ENCODE measurements at regions not wholly inside any gene's neighbourhood (a gene's known extent, or its start where the extent isn't known, plus 50 kb on each side); places are given as distances from the start of the nearest gene placed in this dataset.
"Not testable (repeated sequence)": the region's sequence is repeated elsewhere in the genome, so short reads cannot be mapped to it uniquely, and the experiment has no call there.

DNA sequence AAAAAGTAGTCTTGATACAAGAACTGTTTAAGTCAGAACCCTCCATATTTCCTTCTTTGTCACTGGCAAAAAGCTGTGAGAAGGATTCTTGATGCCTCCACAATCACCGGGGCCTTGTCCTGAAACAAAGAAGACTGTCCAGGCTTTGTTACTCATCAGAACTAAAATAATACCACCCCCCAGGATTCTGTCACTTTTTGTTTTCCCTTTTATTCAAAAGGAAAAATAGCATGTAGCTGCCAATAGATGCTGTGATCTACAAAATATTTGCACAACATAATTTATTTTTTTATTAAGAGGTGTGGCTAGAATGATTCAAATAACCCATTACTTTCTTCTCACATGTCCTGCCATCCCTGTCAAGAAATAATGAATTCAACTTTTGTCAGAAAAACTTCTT is 173.7 kb downstream of the LYPLAL1 start:
- no peak for DNase-seq

DNA sequence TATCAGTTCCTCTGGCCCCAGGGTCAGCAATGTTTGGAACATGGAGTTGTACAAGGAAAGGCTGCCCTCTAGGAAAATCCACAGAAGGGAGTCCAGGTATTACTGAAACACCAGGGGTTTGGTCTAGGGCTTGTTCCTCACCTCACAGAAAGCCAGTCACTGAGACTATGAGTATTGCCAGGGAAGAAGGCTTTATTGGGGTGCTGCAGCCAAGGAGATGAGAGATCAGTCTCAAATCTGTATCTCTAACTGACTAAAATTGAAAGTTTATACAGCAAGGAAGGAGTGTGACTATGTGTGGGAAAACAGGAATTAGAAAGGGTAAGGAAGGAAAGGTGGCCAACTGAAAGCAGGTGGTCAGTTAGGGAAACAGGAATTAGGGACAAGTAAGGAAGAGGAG is 172.3 kb downstream of the LYPLAL1 start:
- DNase-seq: no peak

DNA sequence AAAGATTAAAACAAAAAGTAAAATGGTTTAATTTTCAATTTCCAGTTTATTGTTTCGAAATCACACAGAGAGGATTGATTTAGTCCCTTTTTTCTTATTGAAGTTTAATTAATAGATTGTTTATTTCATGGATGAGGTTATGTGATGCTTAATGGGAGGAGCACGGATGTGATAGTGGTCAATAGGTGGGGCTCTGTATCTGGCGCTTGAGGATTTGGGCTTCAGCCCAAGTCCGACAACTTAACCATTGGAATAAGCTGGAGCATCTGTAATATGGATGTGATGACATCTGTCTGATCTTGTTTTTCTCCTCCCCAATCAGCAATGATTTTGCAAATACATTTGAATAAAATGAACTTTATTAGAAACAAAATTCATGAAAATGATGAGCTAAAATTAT is 169.2 kb downstream of the LYPLAL1 start:
- no peak for DNase-seq

DNA sequence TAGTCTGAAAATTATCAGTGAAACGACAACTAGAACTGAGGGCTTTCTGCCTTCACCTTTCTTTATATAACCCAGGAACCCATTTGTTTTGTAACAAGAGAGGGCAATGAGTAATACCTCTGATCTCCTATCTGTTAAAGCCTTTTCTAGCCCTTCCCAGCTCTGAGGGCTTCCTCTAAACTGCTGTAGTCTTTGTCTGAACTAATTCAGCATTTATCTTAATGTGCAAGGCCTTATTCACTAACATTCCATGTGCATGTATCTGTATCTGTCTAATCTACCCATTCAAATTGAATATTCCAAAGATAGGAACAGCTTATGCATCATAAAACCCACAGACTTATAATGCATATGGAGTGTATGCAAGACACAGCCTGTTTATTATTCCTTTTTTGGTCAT is 167.1 kb downstream of the LYPLAL1 start:
- DNase-seq: no peak

DNA sequence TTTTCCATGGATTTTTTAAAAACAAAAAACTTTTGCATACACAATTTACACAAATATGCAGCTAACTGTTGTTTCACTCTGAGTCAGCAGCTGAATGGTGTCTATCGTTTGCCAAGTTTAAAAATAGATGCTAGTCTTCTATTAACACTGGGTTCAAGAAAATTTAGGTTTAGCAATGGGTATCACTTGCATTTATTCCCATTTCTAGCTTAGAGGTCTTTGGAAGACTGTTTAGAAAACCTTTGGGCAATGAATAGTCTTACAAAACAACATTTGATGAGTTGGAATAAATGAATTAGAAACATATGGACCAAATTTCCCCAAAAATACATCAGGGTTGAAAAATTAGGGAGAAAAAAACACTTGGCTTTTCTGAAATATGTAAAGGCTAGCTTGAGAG is 165.8 kb downstream of the LYPLAL1 start:
- DNase-seq: no peak

DNA sequence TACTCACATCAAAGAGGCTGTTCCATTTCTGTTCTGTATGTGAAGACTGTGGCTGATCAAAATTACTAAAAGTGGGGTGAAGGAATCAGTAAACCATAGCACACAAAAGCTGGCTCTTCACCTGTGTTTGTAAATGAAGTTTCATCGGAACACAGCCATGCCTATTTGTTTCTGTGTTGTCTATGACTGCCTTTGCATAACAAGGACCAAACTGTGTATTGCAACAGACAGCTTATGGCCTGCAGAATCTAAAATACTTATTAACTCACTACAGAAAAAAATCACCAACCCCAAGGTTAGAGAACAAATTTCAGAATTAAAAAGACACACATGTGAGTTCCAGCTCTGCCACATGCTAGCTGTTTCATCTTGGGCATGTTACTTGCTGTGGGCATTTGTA is 163.9 kb downstream of the LYPLAL1 start:
- no peak for DNase-seq

DNA sequence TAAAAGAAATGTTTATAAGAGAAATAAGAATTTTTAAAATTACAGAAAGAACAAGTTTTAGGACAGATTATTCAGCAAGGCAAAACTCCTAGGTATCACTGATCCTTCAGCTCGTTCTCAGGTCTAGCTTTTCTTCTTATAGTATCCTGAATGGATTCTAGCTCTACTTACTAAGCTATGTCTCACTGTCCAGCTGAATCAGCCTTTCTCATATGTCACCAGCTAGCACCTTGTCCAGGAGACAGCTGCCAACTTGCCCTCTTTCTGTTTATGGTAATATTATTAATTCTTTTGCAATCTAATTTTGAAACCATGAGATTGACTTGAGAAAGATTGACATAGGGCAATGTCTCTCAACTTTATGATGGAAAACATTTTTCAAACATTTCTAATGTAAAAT is 159.9 kb downstream of the LYPLAL1 start:
- no peak for DNase-seq

DNA sequence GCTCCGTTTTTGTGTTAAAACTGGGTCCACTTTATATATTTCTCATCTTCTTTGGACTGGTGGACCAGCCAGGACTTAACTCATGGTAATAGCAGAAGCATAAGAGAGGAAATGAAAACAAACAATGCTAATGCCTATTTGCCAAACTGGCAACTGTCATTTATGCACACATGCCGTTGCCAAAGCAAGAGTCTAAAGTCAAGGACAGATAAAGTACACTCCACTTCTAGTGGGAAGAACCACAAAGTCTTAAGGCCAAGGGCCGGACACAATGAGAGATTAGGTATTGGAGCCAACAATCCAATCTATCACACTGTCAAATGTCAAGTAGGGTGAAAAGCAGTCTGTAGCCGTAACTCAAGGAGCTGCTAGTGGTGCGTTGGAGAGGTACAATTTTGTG is 157.7 kb downstream of the LYPLAL1 start:
- DNase-seq: no peak

DNA sequence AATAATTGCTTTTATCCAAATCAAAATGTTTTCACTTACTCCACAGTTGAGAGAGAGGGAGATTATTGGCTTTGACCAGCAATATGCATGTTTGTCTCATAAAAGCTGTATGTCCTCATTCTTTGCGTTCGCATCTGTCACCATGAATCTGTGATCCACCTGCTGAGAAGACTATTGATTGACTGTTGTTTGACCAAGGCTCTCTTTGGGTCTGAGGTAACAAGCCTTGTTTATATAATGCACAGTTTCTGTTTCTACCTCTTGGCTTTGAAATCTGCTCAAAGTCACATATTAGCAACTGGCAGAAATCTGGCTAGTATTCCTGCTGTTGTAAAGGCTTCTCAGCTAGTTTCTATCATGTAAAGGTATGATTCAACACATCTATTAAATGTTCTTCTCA is 157.0 kb downstream of the LYPLAL1 start:
- DNase-seq: no peak

DNA sequence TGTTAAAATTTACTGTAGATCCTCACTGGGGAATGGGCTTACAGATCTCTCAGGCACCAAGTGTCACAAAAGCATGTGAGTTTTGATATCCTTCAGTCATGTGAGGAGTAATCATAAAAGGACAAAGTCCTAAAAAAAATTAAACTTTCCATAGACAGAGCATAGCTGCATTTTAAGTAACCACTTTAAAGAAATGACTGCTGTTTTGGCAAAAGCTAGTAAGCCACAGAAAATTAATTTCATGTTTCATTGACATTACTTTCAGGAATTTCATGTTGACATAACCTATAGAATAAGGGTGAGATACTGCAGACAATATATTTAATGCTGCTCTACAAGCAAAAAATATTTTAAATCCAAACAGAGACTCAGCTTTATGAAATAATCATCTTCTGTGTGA is 156.3 kb downstream of the LYPLAL1 start:
- DNase-seq: no peak

DNA sequence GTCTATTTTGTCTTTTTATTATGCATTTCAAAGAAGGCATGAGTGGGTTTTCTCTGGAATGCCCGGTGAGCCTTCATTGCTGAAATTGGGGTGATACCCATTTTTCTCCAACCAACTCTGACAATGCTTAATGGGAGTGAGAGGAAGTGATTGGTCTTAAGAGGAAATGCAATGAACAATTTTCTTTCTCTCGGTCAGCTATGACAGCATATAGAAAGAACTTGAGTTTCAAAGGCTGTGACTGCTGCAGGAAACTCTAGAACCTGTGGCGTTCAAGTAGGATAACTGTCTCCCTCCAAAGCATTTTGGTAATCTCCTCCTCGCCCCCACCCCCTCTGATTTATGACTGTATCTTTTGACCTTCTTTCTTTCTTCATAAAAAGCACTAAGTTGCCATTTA is 155.9 kb downstream of the LYPLAL1 start:
- no peak for DNase-seq

DNA sequence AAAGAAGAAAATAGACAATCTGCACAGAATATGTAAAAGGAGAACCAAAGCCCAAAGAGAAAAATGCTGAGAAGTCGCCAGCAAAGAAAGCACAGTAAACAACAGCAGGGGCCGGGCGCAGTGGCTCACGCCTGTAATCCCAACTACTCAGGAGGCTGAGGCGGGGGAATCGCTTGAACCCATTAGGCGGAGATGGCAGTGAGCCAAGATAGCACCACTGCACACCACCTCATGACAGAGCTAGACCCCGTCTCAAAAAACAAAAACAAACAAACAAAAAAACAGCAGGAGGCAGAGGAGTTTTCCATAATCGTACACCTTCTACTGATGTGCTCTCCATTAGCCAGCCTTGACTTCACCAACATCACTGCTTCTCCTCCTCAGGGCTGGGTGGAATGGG is 153.2 kb downstream of the LYPLAL1 start:
- DNase-seq: no peak

DNA sequence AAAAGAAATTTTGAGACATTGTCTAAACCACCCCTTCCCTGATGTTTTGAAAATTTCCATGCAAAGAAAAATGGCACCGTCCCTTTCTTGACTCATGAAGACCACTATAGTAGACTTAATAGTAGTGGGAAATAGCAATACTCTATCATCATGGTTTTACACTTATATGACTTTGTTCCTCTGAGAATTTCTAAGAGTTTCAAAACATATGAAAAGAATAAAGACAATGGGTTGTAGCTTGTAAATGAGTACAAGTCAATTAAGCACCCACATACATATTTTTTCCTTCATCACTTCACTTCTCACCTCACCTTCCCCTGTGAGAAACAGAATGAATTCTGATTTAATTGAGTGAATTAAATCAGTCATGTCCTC is 151.7 kb downstream of the LYPLAL1 start:
- DNase-seq: no peak

DNA sequence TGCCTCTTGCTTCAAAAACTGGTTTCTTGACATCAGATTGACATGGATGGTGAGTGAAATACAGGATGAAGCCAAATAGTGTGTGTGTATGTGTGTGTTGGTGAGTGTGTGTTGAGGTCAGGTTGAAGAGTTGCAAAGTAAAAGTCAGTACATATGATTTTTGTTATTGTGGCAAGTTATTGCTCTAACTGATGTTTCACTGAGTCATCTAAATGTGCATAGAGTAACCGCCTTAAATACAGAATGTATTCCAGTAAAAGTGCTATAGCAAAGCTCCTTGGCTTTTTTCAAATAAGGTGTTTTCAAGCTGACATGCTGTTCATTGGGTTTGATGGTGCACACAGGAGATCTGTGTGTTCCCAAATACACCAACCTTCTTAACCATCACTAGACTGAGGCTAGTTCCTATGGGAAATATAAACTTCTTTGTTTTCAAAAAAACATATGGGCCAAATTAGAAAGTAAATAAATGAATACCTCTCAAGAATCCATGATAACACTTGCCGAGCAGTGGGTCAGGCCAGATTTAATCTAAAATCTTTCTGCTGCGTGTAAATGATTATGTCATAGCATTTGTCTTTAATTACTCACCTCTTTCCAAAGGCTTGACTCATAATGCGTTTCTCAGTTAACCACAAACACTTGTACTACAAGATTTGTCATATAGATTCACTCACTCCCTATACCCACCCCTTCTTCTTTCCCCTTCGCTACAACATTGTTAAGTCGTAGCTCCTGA is 151.1 kb downstream of the LYPLAL1 start:
- no peak for DNase-seq

DNA sequence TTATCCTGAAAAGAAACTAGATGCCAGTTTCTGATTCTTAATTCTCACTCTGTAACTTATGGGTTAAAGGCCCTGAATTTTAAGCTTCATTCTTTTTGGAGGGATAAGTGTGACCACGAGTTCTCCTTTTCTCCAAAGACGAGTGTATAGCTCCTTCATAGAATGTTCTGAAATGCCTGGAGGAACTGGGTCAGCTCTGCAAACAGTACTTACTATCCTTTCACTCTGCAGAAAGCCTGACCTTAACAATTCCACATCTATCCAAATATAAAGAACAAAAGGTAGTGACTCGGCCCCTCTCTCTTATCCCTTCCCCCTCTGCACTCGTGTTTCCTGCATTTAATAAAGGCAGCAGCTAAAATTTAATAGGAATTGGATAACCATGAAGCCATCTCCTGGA is 150.5 kb downstream of the LYPLAL1 start:
- no peak for DNase-seq

DNA sequence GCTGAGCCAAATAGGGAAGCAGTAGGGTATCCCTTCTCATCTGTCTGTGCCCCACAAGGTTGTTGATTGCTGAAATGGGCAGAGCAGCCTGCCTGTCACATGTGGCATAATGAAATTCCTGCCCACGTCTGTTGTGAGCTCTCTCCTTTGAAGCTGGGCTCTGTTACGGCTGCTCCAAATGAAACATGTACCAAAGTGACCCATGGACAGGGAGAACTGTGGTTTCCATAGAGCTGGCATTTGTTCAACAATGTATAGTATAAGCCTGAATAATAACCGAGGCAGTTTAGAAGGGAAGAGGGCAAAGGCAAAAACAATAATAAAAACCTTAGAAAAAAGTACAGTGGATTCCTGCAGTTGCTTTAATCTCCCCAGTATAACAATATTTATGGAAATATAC is 149.7 kb downstream of the LYPLAL1 start:
- DNase-seq: no peak

DNA sequence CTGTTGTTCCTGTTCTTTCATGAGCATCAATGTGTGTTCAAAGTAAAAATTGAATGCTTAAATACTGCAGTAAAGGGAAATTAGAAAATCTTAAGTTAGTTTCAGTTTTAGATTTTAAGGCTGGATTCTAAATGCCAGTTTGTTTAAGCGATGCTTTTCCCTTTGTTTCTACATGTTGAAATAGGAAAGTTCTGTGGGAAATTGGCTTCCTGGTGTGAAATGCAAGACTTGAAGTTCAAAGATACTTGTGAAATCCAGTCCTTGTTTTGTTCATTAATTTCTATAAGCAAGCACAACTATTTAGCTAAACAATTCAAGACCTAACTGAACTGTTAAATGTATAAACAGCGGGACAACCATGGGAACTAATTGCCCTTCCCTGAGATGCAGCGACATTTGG is 149.1 kb downstream of the LYPLAL1 start:
- no peak for DNase-seq

DNA sequence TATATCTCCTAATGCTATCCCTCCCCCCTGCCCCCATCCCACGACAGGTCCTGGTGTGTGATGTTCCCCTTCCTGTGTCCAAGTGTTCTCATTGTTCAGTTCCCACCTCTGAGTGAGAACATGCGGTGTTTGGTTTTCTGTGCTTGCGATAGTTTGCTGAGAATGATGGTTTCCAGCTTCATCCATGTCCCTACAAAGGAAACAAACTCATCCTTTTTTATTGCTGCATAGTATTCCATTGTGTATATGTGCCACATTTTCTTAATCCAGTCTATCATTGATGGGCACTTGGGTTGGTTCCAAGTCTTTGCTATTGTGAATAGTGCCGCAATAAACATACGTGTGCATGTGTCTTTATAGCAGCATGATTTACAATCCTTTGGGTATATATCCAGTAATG is 146.9 kb downstream of the LYPLAL1 start:
- DNase-seq: not testable (repeated sequence)

DNA sequence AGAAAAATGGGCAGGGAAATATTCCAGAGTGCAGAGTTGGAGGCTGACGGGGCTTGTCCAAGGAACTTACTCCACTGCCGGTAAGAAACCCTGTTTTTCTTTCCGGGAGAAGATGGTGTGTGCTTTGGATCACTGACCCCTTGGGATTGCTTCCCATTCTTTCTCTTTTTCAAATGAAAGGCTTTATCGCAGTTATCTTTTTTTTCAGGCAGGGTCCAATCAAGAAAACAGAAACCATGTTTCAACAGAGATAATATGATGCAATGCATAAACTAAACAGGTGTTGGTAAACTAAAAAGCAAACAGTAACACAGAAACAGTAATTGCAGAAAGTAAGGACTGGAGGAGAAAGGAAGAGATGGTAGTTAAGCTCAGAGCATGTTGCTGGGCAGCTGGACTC is 145.1 kb downstream of the LYPLAL1 start:
- DNase-seq: no peak

DNA sequence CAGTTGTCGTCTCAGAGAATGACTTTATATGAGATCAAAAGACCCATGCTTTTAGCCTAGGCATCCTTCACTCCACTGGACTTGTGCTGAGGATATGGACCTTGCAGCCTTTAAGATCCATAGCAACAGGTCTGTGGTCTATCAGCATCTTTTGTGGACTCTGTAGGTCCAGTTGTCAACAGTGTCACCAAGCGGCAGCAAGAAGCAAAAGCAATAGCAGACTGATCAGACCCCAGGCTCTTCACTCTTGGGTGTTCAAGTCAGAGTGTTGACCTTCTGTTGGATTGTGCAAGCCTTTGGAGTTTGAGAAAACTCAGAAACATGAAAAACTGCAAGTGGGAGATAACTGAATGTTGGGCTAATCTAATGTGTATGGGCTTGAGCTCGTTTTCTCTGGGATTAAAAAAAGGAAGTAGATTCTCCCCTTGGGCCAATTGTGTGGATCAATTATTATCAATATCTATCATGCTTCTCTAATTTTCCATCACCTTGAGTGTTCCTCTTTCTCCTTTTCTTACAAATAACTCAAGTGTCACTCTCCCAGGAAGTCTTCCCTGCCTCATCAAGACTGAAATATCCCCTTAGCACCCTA is 144.2 kb downstream of the LYPLAL1 start:
- no peak for DNase-seq

DNA sequence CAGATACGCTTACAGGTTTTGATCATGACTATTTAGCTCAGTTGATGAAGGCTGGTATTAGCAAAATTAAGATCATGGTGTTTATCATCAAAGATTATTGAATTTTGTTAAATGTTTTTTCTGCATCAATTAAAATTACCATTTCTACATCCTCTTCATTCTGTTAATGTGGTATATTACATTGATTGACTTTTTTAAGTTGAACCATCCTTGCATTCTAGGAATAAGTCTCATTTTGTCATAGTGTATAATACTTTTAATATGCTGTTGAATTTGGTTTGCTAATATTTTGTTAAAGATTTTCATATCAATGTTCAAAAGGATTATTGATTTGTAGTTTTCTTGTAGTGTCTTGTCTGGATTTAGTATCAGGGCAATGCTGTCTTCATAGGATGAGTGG is 142.4 kb downstream of the LYPLAL1 start:
- no peak for DNase-seq

DNA sequence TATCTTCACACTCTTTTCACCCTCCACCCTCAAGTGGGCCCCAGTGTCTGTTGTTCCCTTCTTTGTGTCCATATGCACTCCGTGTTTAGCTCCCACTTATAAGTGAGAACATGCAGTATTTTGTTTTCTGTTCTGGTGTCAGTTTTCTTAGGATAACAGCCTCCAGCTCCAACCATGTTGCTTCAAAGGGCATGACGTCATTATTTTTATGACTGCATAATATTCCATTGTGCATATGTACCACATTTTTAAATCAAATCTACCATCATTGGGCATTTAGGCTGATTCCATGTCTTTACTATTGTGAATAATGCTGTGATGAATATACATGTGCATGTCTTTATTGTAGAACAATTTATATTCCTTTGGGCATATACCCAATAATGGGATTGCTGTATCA is 140.3 kb downstream of the LYPLAL1 start:
- DNase-seq: no peak

DNA sequence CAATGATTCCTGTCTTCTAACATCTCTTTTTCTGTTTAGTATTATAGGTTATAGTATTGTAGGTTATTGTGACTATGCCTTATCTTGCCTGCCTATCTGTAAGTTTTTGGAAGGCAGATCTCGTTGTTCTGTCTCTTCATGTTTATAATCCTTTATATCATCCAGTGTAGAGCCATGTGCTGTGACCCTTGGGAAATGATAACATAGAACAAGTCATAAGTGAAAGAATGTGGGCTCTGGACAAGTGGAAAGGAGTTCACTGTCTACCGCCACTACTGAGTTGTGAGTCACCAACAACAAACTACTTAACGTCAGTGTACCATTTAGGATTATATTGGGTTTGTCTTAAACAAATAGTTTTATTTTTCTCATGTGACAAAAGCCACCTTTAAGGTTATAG is 139.3 kb downstream of the LYPLAL1 start:
- DNase-seq: no peak

DNA sequence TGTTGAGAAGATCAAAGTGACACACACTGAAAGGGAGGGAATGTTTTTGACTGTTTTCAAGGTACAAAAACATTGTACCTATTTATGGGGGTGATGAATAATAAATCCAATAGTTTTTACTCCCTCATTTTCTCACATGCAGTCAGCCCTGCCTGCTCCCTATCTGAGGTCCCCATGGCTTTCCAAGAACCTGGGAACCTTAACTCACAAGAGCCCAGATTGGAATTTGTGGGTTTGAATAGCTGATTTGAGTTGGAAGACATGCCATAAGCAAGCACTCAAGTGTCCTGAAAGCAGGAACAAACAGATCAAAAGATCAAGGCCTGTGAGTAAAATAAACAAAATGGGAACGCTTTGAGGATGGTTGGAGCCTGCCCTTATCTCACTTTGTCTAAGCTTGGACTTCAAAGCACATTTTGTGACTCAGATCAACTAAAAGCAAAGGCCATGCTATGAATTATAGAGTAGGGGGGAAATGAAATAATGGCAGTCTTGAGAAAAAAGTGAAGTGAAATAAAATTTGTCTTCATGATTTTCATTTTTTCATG is 136.6 kb downstream of the LYPLAL1 start:
- DNase-seq: no peak

DNA sequence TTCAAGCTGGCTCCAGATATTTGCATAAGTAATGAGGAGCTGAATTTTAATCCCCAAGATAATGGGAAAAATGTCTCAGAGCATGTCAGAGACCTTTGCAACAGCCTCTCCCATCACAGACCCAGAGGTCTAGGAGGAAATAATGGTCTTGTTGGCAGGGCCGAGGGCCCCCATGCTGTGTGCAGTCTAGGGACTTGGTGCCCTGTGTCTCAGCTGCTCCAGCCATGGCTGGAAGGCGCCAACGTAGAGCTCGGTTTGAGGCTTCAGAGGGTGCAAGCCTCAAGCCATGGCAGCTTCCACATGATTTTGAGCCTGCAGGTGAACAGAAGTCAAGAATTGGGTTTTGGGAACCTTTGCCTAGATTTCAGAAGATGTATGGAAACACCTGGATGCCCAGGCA is 134.7 kb downstream of the LYPLAL1 start:
- DNase-seq: no peak

Measured in activated naive CD4-positive, alpha-beta T cell treated with Interleukin-2 at 50 U/mL for 16 hours (primary cell).